ENCODE measurements at regions not wholly inside any gene's neighbourhood (a gene's known extent, or its start where the extent isn't known, plus 50 kb on each side); places are given as distances from the start of the nearest gene placed in this dataset.

DNA sequence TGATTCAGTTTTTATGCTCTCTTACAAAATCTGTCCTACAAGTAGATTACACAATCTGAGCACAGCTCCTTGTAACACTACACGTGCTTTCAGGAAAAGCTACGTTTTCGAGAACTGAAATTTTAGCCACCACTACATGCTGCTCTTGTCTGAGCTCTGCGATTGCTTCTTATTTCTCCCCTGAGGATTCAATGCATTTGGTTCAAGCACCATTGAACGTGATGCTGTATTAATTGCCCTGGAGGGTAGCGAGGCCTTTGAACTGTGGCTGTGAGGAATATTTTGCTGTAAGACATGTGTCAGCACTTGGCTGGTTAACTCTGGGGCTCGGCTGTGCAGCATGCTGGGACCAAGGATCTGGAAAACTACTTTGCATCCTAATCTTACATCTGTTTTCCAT lies 405.8 kb downstream of the EPHA4 start:
- TF ChIP-seq, protein P1, sequence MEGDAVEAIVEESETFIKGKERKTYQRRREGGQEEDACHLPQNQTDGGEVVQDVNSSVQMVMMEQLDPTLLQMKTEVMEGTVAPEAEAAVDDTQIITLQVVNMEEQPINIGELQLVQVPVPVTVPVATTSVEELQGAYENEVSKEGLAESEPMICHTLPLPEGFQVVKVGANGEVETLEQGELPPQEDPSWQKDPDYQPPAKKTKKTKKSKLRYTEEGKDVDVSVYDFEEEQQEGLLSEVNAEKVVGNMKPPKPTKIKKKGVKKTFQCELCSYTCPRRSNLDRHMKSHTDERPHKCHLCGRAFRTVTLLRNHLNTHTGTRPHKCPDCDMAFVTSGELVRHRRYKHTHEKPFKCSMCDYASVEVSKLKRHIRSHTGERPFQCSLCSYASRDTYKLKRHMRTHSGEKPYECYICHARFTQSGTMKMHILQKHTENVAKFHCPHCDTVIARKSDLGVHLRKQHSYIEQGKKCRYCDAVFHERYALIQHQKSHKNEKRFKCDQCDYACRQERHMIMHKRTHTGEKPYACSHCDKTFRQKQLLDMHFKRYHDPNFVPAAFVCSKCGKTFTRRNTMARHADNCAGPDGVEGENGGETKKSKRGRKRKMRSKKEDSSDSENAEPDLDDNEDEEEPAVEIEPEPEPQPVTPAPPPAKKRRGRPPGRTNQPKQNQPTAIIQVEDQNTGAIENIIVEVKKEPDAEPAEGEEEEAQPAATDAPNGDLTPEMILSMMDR (IDR thresholded peaks at IDR 0.05): no peak
- TF ChIP-seq POLR2AphosphoS5 (IDR thresholded peaks at IDR 0.05) (no peak), POLR2A (IDR thresholded peaks at IDR 0.05) (no peak), EP300 (IDR thresholded peaks at IDR 0.05; ENCODE audit: low read depth) (no peak)

Measured in transverse colon (tissue), 4 donors.